GM12865 (cell line): ENCODE measurements at regions not wholly inside any gene's neighbourhood (a gene's known extent, or its start where the extent isn't known, plus 50 kb on each side); places are given as distances from the start of the nearest gene placed in this dataset.

Source experiments
- DNase-seq: peaks from one replicate; pipeline ENCODE4 v3.0.0; 2010; ENCODE audit warnings: low read depth
- H3K4me3 ChIP-seq: 2 replicates; pipeline ENCODE4 v1.5.1; 2011; ENCODE audit warnings: mild to moderate bottlenecking, low read depth, low read length, control low read depth
- TF ChIP-seq, protein P1 (sequence below): IDR thresholded peaks from 2 replicates; pipeline ENCODE4 v1.5.1; 2011; ENCODE audit warnings: low read length, control low read depth, low read depth, inconsistent platforms; ENCODE audit not compliant: insufficient read depth; ENCODE audit errors: missing control alignments

DNA sequence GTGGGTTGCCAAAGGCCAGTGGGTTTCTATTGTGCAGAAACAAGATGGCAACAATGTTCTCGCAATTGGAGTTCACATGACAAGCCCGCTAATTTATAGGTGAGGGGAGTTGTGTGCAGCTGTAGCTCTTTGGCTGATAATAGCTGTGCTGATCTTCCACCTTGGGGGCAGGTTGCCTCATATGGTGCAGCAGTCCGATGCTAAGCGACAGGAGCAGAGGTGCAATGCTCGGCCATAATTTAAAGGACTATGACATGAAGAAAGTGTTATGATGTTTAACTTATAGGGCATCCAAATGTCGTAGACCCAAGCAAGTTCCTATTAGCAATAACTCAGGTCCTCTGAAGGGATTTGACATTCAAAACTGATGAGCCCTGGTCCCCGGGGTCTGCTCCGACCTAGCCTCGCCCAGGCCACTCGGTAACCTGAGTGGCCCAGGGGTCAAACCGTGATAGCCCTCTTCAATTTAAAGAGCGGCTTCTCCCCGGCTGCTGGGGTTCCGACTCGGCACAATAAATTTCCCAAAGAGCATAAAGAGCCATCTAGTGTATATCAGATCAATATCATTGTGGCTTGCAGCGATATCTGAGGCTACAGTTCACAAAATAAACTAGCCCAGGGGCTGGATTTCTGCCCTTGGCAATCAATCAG, 724.0 kb downstream of the IRX1 start:
- H3K4me3 ChIP-seq: no peak overlapping the region
- DNase-seq: no peak
- TF ChIP-seq, protein P1, sequence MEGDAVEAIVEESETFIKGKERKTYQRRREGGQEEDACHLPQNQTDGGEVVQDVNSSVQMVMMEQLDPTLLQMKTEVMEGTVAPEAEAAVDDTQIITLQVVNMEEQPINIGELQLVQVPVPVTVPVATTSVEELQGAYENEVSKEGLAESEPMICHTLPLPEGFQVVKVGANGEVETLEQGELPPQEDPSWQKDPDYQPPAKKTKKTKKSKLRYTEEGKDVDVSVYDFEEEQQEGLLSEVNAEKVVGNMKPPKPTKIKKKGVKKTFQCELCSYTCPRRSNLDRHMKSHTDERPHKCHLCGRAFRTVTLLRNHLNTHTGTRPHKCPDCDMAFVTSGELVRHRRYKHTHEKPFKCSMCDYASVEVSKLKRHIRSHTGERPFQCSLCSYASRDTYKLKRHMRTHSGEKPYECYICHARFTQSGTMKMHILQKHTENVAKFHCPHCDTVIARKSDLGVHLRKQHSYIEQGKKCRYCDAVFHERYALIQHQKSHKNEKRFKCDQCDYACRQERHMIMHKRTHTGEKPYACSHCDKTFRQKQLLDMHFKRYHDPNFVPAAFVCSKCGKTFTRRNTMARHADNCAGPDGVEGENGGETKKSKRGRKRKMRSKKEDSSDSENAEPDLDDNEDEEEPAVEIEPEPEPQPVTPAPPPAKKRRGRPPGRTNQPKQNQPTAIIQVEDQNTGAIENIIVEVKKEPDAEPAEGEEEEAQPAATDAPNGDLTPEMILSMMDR: no peak

DNA sequence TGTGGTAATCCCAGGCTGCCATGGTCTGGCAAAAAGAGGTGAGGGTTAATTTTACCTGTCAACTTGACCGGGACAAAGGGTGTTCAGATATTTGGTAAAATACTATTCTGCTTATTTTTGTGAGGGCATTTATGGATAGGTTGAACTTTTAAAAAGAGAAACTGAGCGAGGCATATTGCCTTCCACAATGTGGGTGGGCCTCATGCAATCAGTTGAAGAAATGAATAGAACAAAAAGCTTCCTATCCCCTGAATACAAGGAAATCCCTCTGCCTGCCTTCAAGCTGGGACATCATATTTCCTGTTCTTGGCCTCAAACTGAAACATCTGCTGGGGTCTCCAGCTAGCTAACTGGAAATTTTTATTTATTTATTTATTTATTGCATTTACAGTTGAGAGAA, 734.7 kb downstream of the IRX1 start:
- no peak for DNase-seq
- no peak overlapping the region for H3K4me3 ChIP-seq
- TF ChIP-seq, protein P1: no peak

DNA sequence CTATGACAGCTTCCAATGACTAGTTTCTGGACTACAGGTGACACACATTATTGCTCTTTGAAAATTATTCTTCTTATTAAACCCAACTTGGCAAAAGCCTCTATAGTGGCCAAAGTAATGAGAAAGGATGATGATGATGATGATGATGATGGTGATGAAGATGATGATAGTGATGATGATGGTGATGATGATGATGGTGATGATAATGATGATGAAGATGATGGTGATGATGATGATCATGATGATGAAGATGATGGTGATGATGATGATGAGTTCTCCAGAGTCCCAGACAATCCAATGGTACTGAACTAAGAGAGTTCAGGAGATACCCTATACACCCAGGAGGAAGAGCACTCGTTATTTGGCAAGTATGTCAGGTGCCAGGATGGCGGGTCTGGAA, 739.4 kb downstream of the IRX1 start:
- no peak for DNase-seq
- no peak overlapping the region for H3K4me3 ChIP-seq
- TF ChIP-seq, protein P1: no peak

DNA sequence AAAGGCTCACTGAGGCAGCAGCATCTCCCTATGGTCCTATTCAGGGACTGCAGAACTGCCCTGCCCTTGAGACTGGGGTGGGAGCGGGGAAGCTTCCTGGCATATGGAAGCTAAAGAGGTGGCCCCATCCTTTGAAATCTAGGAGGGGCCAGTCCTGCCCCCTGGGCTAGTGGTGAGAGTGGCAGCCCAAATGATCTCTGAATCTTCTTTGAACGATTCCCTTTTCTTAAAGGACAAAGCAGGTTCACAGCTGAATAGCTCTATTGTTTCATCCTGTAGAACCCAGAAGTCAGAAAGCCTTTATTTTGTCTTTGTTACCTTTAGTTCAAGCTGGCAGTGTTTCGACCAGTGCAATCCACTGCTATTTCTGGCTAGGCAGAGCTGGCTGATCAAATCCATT, 741.9 kb downstream of the IRX1 start:
- TF ChIP-seq, protein P1: no peak
- no peak for DNase-seq
- no peak overlapping the region for H3K4me3 ChIP-seq

DNA sequence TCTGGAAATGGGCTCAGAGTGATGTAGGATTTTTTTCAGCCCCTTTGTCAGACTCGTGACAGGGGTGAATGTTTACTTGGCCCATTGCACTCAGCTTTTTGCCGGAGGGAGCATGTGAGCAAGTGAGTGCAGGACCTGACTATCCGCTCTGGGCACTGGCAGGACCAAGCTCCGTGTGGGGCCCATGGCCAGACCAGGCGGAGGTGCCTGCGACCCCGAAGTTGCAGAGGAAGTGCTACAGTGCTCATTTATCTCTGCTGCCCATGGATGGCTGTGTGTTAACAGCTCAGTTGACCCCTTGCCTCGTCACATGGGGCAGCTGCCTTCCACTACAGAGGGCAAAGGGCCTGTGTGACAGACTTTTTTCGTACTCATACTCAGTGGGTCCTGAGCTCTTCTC, 744.3 kb downstream of the IRX1 start:
- DNase-seq: no peak
- TF ChIP-seq, protein P1: no peak
- no peak overlapping the region for H3K4me3 ChIP-seq

DNA sequence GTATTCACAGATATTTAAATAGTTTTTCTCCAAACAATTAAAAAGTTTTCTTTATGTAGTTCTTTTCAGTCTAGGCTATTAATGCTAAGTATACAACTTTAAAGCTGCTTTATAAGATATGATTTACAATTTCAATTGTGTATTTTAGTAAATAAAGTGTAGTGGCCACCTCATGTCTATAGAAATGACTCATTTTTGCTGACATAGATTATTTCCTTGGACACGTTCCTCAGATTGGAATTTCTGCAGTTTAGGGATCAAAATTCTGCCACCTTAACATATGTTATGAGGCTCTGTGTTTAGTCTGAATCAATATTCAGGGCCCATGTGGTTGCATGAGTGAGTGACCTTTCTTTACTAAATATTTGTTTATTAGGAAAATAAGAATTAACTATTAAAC, 750.2 kb downstream of the IRX1 start:
- H3K4me3 ChIP-seq: no peak overlapping the region
- DNase-seq: no peak
- TF ChIP-seq, protein P1: no peak

DNA sequence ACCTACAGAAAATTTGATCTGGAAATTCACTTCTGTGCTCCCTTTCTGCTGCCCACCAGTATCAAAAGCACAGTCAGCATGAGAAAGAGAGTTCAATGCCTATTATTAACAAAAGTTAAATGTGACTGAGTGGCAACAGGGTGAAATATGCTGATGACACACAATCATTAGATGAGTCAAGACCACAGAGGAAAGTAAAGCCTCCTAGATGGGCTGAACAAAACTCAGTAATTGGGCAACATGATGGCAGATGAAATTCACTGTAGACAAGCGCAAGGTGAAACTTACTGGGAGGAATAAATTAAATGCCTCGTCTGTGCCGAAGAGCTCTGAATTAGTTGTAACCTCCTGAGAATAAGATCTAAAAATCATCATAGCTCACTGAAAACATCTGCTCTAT, 752.8 kb downstream of the IRX1 start:
- TF ChIP-seq, protein P1: no peak
- no peak for DNase-seq
- no peak overlapping the region for H3K4me3 ChIP-seq
